Body of pancreas (tissue), 4 donors: ENCODE measurements at regions not wholly inside any gene's neighbourhood (a gene's known extent, or its start where the extent isn't known, plus 50 kb on each side); places are given as distances from the start of the nearest gene placed in this dataset.

Experiments
- ATAC-seq: fragments of 150-250 bp; one replicate; pipeline ENCODE4 v1.9.1; 2016
- DNase-seq, 4 donors: peaks; one replicate each; pipeline ENCODE4 v3.0.0-alpha.2; 2019
- H3K27ac ChIP-seq, 4 donors: fragments of 200-600 bp; sonication (generic); 1 replicate in 3 of 4; 2 replicates in 1 of 4; pipeline versions ENCODE4 v1.5.1 to v1.6.1; 2016 to 2019; ENCODE audit warnings: mild to moderate bottlenecking in 1 of 4, mixed read lengths in 1 of 4, moderate library complexity in 1 of 4
- H3K27me3 ChIP-seq, 2 donors: fragments of 200-600 bp; sonication (generic); one replicate each; pipeline ENCODE4 v1.6.0; 2016; ENCODE audit warnings: mild to moderate bottlenecking in 1 of 2
- H3K36me3 ChIP-seq, 2 donors: fragments of 200-600 bp; sonication (generic); replicated peaks in 1 of 2; 2 replicates each; pipeline ENCODE4 v1.5.1; 2016; ENCODE audit warnings: low read depth in 2 of 2; ENCODE audit not compliant: insufficient read depth in 1 of 2
- H3K4me1 ChIP-seq: fragments of 200-600 bp; sonication (generic); one replicate; pipeline ENCODE4 v1.6.0; 2016
- H3K4me3 ChIP-seq, 2 donors: fragments of 200-600 bp; sonication (generic); 1 replicate in 1 of 2; 2 replicates in 1 of 2; pipeline ENCODE4 v1.5.1; 2016 to 2019
- H3K9me3 ChIP-seq, 3 donors: fragments of 200-600 bp; sonication (generic); 1 replicate in 2 of 3; 2 replicates in 1 of 3; pipeline ENCODE4 v1.5.1; 2016
- POLR2A ChIP-seq, 3 donors: fragments of 450-650 bp; IDR thresholded peaks; one replicate each; pipeline ENCODE4 v1.6.1; 2016; ENCODE audit warnings: antibody characterized with exemption in 3 of 3, mild to moderate bottlenecking in 2 of 3
- WGBS, 2 donors: methylation state at CpG; one replicate each; pipeline ENCODE4 v1.1.5; 2017; 5-methylcytosine and 5-hydroxymethylcytosine counted together
- intact Hi-C: fragments of 100-400 bp; cut with DNase I; formaldehyde crosslinking; loops from one replicate; pipeline ENCODE4 v1.15.1; 2023
- TF ChIP-seq, protein P1 (sequence below), 7 experiments: fragments of 450-650 bp in 4 of 7; fragments of 200-600 bp in 3 of 7; sonication (generic) in 3 of 7; IDR thresholded peaks; one replicate each; pipeline ENCODE4 v1.5.1; 2016 to 2019; ENCODE audit warnings: antibody characterized with exemption in 7 of 7

GRCh38 chr10:127797339-127797738, 60.4 kb downstream of the FOXI2 start:
- Histone ChIP-seq H3K9me3 (no peaks in the 10 kb centered on the region), H3K4me1 (no peaks in the 10 kb centered on the region), H3K27ac (no peak overlapping the region), H3K4me3 (no peak overlapping the region), H3K36me3 (no peaks in the 10 kb centered on the region), H3K27me3 (no peaks in the 10 kb centered on the region)
- TF ChIP-seq POLR2A (IDR thresholded peaks at IDR 0.05), result no peak
- TF ChIP-seq, protein P1, sequence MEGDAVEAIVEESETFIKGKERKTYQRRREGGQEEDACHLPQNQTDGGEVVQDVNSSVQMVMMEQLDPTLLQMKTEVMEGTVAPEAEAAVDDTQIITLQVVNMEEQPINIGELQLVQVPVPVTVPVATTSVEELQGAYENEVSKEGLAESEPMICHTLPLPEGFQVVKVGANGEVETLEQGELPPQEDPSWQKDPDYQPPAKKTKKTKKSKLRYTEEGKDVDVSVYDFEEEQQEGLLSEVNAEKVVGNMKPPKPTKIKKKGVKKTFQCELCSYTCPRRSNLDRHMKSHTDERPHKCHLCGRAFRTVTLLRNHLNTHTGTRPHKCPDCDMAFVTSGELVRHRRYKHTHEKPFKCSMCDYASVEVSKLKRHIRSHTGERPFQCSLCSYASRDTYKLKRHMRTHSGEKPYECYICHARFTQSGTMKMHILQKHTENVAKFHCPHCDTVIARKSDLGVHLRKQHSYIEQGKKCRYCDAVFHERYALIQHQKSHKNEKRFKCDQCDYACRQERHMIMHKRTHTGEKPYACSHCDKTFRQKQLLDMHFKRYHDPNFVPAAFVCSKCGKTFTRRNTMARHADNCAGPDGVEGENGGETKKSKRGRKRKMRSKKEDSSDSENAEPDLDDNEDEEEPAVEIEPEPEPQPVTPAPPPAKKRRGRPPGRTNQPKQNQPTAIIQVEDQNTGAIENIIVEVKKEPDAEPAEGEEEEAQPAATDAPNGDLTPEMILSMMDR (IDR thresholded peaks at IDR 0.05), result no peak
- intact Hi-C loops, result no loop called here
- 79 to 91% methylated on average over 1 of the region's 1 CpG for WGBS, 2 donors
- DNase-seq, result no peak
- ATAC-seq, result peak; percentile 74

DNA sequence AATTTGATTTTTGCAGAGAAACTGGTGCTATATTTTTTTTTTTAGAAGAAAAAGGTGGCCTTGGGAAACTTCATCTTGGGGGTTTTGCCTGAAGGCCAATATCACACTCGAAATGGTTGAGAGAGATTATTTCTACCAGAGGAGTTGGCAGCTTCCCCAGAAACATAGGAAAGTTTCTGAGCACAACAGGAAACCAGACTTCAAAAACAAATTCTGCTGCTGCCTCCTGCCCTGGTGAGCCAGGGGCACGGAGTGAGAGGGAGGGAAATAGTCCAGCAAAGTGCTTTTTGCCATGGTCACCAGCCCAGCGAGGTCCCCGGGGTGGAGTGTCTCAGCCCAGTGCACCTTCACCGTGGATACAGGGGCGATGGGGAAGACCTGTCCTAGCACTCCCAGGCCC, 61.1 kb downstream of the FOXI2 start:
- no peak overlapping the region for H3K27ac ChIP-seq
- 9 to 46% methylated on average over 1 to 6 of the region's 6 CpGs for WGBS, 2 donors
- DNase-seq, result no peak

DNA sequence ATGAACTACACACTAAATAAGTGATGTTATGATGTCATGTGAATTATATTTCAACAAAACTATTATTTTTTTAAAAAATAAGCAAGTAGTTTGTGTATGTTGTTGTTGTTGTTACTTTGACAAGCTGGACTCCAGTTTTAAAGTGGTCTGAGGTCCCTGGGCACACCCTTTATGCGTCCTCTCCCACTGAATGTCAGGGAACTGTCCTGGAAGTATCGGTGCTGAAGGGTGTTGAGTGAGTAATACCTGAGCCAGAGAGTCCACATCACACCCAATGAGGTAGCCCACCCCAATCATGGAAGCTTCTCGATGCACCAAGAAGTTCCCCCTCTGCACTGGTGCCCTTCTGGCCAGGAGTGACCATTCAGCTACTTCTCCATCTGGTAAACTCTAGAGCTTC, 64.3 kb downstream of the FOXI2 start:
- Histone ChIP-seq H3K36me3 (no peaks in the 10 kb centered on the region), H3K27ac (no peak overlapping the region), H3K27me3 (no peaks in the 10 kb centered on the region), H3K9me3 (no peaks in the 10 kb centered on the region), H3K4me1 (no peaks in the 10 kb centered on the region), H3K4me3 (no peak overlapping the region)
- ATAC-seq (no peak), DNase-seq (no peak)
- TF ChIP-seq POLR2A (IDR thresholded peaks at IDR 0.05), result no peak
- TF ChIP-seq, protein P1 (IDR thresholded peaks at IDR 0.05), result no peak
- intact Hi-C loops, result no loop called here
- WGBS, 2 donors, result 70 to 82% methylated on average over 3 of the region's 3 CpGs

More for the DNA sequence above, 61.1 kb downstream of the FOXI2 start:
- Histone ChIP-seq H3K4me3 (no peak overlapping the region), H3K4me1 (no peaks in the 10 kb centered on the region), H3K36me3 (no peaks in the 10 kb centered on the region), H3K27me3 (no peaks in the 10 kb centered on the region), H3K9me3 (no peaks in the 10 kb centered on the region)
- intact Hi-C loops, result no loop called here
- no peak for ATAC-seq
- TF ChIP-seq, protein P1 (IDR thresholded peaks at IDR 0.05), result no peak
- TF ChIP-seq POLR2A (IDR thresholded peaks at IDR 0.05), result no peak

GRCh38 chr10:127802531-127803095, 65.6 kb downstream of the FOXI2 start:
- DNase-seq, result no peak

DNA sequence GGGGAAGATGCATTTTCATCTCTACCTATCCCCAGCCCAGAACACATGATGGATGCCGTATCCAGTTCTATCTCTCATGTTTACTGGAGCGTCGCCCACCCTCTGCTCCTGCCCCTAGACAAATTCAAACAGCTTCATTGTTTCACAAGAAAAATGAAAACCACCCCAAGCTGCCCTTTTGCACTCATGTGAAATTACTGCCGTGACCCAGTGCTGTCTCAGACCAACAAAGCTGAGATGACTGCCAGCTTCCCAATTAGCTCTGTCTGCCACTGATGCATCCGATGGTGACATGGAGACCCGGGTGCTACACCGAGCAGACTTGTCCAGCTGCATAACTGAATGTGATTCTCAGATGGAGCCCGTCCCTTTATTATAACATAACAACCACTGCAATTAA, 67.7 kb downstream of the FOXI2 start:
- ATAC-seq (no peak), DNase-seq (no peak)
- intact Hi-C loops, result no loop called here
- TF ChIP-seq, protein P1 (IDR thresholded peaks at IDR 0.05), result no peak
- TF ChIP-seq POLR2A (IDR thresholded peaks at IDR 0.05), result no peak
- no peak overlapping the region for H3K4me3 ChIP-seq
- H3K27ac ChIP-seq, result no peak overlapping the region
- no peaks in the 10 kb centered on the region for H3K9me3 ChIP-seq
- no peaks in the 10 kb centered on the region for H3K36me3 ChIP-seq
- no peaks in the 10 kb centered on the region for H3K27me3 ChIP-seq
- WGBS, 2 donors, result 80 to 83% methylated on average over 7 to 8 of the region's 8 CpGs
- H3K4me1 ChIP-seq, result no peaks in the 10 kb centered on the region

More at GRCh38 chr10:127802531-127803095, 65.6 kb downstream of the FOXI2 start:
- Histone ChIP-seq H3K27ac (no peak overlapping the region), H3K4me1 (no peaks in the 10 kb centered on the region), H3K9me3 (no peaks in the 10 kb centered on the region), H3K27me3 (no peaks in the 10 kb centered on the region), H3K36me3 (no peaks in the 10 kb centered on the region), H3K4me3 (no peak overlapping the region)
- TF ChIP-seq POLR2A (IDR thresholded peaks at IDR 0.05), result no peak
- TF ChIP-seq, protein P1 (IDR thresholded peaks at IDR 0.05), result no peak
- no peak for ATAC-seq
- intact Hi-C loops, result no loop called here
- 46 to 47% methylated on average over 6 of the region's 6 CpGs for WGBS, 2 donors
